ENCODE measurements at regions not wholly inside any gene's neighbourhood (a gene's known extent, or its start where the extent isn't known, plus 50 kb on each side); places are given as distances from the start of the nearest gene placed in this dataset.

DNA sequence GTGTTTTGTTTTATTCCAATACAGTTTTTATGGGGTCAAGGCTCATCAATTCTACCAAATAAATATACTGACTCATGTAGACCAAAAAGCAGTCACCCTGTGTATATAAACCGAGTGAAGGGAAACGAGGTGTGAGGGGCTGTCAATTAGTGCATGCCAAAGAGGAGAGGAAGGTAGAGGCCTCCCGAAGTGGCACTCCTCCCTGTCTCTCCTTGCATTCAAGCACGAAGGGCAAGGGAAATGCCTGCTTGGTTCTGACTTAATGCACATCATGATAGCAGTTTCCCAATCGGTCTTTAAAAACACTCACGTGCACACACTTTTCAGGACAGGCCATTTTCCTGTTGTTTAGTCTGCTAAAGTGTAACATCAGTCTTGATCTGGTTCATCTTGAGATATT is 125.6 kb upstream of the SLCO6A1 start:
- TF ChIP-seq, protein P1, sequence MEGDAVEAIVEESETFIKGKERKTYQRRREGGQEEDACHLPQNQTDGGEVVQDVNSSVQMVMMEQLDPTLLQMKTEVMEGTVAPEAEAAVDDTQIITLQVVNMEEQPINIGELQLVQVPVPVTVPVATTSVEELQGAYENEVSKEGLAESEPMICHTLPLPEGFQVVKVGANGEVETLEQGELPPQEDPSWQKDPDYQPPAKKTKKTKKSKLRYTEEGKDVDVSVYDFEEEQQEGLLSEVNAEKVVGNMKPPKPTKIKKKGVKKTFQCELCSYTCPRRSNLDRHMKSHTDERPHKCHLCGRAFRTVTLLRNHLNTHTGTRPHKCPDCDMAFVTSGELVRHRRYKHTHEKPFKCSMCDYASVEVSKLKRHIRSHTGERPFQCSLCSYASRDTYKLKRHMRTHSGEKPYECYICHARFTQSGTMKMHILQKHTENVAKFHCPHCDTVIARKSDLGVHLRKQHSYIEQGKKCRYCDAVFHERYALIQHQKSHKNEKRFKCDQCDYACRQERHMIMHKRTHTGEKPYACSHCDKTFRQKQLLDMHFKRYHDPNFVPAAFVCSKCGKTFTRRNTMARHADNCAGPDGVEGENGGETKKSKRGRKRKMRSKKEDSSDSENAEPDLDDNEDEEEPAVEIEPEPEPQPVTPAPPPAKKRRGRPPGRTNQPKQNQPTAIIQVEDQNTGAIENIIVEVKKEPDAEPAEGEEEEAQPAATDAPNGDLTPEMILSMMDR (IDR thresholded peaks at IDR 0.05), result no peak
- no peak for TF ChIP-seq EZH2 (IDR thresholded peaks at IDR 0.05; ENCODE audit: borderline replicate concordance, insufficient read depth, low read depth, low read length, poor library complexity, severe bottlenecking)

Data from B cell (primary cell).